ENCODE measurements at regions not wholly inside any gene's neighbourhood (a gene's known extent, or its start where the extent isn't known, plus 50 kb on each side); places are given as distances from the start of the nearest gene placed in this dataset.
"Not testable (repeated sequence)": the region's sequence is repeated elsewhere in the genome, so short reads cannot be mapped to it uniquely, and the experiment has no call there.

DNA sequence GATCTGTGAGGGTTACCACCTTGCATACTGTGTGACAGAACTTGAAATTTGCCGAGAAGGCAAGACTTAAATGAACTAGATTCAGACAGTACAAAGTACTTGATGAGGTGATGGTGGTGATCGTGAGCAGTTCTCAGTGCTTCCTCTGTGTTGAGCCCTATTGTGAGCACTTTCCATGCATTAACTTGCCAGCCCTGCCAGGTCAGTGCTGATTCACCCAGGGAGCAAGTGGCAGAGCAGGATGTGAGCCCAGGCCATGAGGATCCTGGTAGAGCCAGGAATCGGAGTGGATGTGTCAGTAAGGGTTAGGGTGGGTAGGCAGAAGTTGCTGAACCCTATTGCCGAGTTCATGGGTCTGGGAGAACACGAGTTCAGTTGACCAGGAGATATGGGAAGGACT lies 4545.7 kb upstream of the TPTE start:
- H3K4me1 Mint-ChIP-seq; intact Hi-C loops (cut with micrococcal nuclease); H3K79me2 ChIP-seq (ENCODE audit: insufficient read depth, low read length); H3K4me2 ChIP-seq (replicated peaks; ENCODE audit: extremely low read depth, low read length, poor library complexity, severe bottlenecking); H3K36me3 Mint-ChIP-seq; H3K27me3 ChIP-seq (ENCODE audit: control insufficient read depth in 2 of 2, insufficient read depth in 2 of 2, low read length in 2 of 2); H3K27ac ChIP-seq (ENCODE audit: low read depth in 1 of 2, low read length in 2 of 2); DNase-seq; H3K36me3 ChIP-seq (replicated peaks in 1 of 2; ENCODE audit: control insufficient read depth in 1 of 2, insufficient read depth in 2 of 2, low read length in 2 of 2); H3K4me3 ChIP-seq (replicated peaks in 1 of 3; ENCODE audit: low read depth in 2 of 3, low read length in 3 of 3); H2AFZ ChIP-seq (ENCODE audit: insufficient read depth, low read depth, low read length, poor library complexity, severe bottlenecking); H3K27me3 Mint-ChIP-seq (ENCODE audit: low read depth in 3 of 3); H3K9me3 ChIP-seq (replicated peaks in 1 of 2; ENCODE audit: control insufficient read depth in 1 of 2, insufficient read depth in 1 of 2, low read length in 2 of 2); H3K9ac ChIP-seq (ENCODE audit: insufficient read depth, low read length, poor library complexity, severe bottlenecking); H3K4me3 Mint-ChIP-seq; H3K4me1 ChIP-seq (ENCODE audit: control insufficient read depth in 1 of 2, insufficient read depth in 2 of 2, low read length in 2 of 2); H4K20me1 ChIP-seq (ENCODE audit: insufficient read depth, low read length); H3K9me3 Mint-ChIP-seq; H3K27ac Mint-ChIP-seq: not testable (repeated sequence)
- WGBS (ENCODE audit: insufficient coverage): no CpG with 5 or more reads among the region's 5 CpGs

DNA sequence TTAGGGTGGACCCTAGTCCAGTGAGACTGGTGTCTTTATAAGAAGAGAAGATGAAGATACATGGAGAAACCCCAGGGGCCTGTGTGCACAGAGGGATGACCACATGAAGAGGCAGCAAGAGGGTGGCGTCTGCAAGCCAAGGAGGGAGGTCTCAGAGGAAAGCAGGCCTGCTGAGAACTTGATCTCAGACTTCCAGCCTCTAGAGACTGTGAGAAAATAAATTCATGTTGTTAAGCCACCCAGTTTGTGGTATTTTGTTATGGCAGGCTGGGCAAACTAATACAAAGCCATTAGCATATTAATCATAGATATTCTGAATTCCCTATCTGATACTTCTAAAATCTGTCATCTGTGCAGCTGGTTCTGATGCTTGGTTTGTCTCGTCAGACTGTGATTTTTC lies 4523.8 kb upstream of the TPTE start:
- H3K27me3 ChIP-seq (ENCODE audit: control insufficient read depth in 2 of 2, insufficient read depth in 2 of 2, low read length in 2 of 2); H3K27me3 Mint-ChIP-seq (ENCODE audit: low read depth in 3 of 3); H3K79me2 ChIP-seq (ENCODE audit: insufficient read depth, low read length); H3K9me3 ChIP-seq (replicated peaks in 1 of 2; ENCODE audit: control insufficient read depth in 1 of 2, insufficient read depth in 1 of 2, low read length in 2 of 2); H4K20me1 ChIP-seq (ENCODE audit: insufficient read depth, low read length); intact Hi-C loops (cut with micrococcal nuclease); H3K9ac ChIP-seq (ENCODE audit: insufficient read depth, low read length, poor library complexity, severe bottlenecking); H3K36me3 Mint-ChIP-seq; H3K4me1 Mint-ChIP-seq; H3K36me3 ChIP-seq (replicated peaks in 1 of 2; ENCODE audit: control insufficient read depth in 1 of 2, insufficient read depth in 2 of 2, low read length in 2 of 2); H3K4me1 ChIP-seq (ENCODE audit: control insufficient read depth in 1 of 2, insufficient read depth in 2 of 2, low read length in 2 of 2); H3K4me2 ChIP-seq (replicated peaks; ENCODE audit: extremely low read depth, low read length, poor library complexity, severe bottlenecking); H3K9me3 Mint-ChIP-seq; H3K27ac ChIP-seq (ENCODE audit: low read depth in 1 of 2, low read length in 2 of 2); H3K4me3 Mint-ChIP-seq; DNase-seq; H3K27ac Mint-ChIP-seq; H3K4me3 ChIP-seq (replicated peaks in 1 of 3; ENCODE audit: low read depth in 2 of 3, low read length in 3 of 3); H2AFZ ChIP-seq (ENCODE audit: insufficient read depth, low read depth, low read length, poor library complexity, severe bottlenecking): not testable (repeated sequence)
- no CpG with 5 or more reads among the region's 2 CpGs for WGBS (ENCODE audit: insufficient coverage)

GRCh38 chr21:6015422-6016057 lies 4505.8 kb upstream of the TPTE start:
- H3K36me3 ChIP-seq (replicated peaks in 1 of 2; ENCODE audit: control insufficient read depth in 1 of 2, insufficient read depth in 2 of 2, low read length in 2 of 2); intact Hi-C loops (cut with micrococcal nuclease); DNase-seq; H3K27me3 ChIP-seq (ENCODE audit: control insufficient read depth in 2 of 2, insufficient read depth in 2 of 2, low read length in 2 of 2); H3K4me3 ChIP-seq (replicated peaks in 1 of 3; ENCODE audit: low read depth in 2 of 3, low read length in 3 of 3); H3K9me3 ChIP-seq (replicated peaks in 1 of 2; ENCODE audit: control insufficient read depth in 1 of 2, insufficient read depth in 1 of 2, low read length in 2 of 2); H3K4me1 Mint-ChIP-seq; H3K79me2 ChIP-seq (ENCODE audit: insufficient read depth, low read length); H4K20me1 ChIP-seq (ENCODE audit: insufficient read depth, low read length); H3K9me3 Mint-ChIP-seq; H2AFZ ChIP-seq (ENCODE audit: insufficient read depth, low read depth, low read length, poor library complexity, severe bottlenecking); H3K4me3 Mint-ChIP-seq; H3K27ac ChIP-seq (ENCODE audit: low read depth in 1 of 2, low read length in 2 of 2); H3K4me2 ChIP-seq (replicated peaks; ENCODE audit: extremely low read depth, low read length, poor library complexity, severe bottlenecking); H3K27ac Mint-ChIP-seq; H3K9ac ChIP-seq (ENCODE audit: insufficient read depth, low read length, poor library complexity, severe bottlenecking); H3K4me1 ChIP-seq (ENCODE audit: control insufficient read depth in 1 of 2, insufficient read depth in 2 of 2, low read length in 2 of 2); H3K36me3 Mint-ChIP-seq; H3K27me3 Mint-ChIP-seq (ENCODE audit: low read depth in 3 of 3): not testable (repeated sequence)
- WGBS (ENCODE audit: insufficient coverage): no CpG with 5 or more reads among the region's 7 CpGs

- H3K27ac Mint-ChIP-seq; DNase-seq; H3K4me2 ChIP-seq (replicated peaks; ENCODE audit: extremely low read depth, low read length, poor library complexity, severe bottlenecking); H3K36me3 Mint-ChIP-seq; H3K4me1 Mint-ChIP-seq; H3K4me3 Mint-ChIP-seq; H4K20me1 ChIP-seq (ENCODE audit: insufficient read depth, low read length); H3K9me3 ChIP-seq (replicated peaks in 1 of 2; ENCODE audit: control insufficient read depth in 1 of 2, insufficient read depth in 1 of 2, low read length in 2 of 2); H2AFZ ChIP-seq (ENCODE audit: insufficient read depth, low read depth, low read length, poor library complexity, severe bottlenecking); H3K4me1 ChIP-seq (ENCODE audit: control insufficient read depth in 1 of 2, insufficient read depth in 2 of 2, low read length in 2 of 2); H3K79me2 ChIP-seq (ENCODE audit: insufficient read depth, low read length); H3K36me3 ChIP-seq (replicated peaks in 1 of 2; ENCODE audit: control insufficient read depth in 1 of 2, insufficient read depth in 2 of 2, low read length in 2 of 2); H3K9ac ChIP-seq (ENCODE audit: insufficient read depth, low read length, poor library complexity, severe bottlenecking); H3K9me3 Mint-ChIP-seq; H3K27ac ChIP-seq (ENCODE audit: low read depth in 1 of 2, low read length in 2 of 2); H3K27me3 ChIP-seq (ENCODE audit: control insufficient read depth in 2 of 2, insufficient read depth in 2 of 2, low read length in 2 of 2); H3K4me3 ChIP-seq (replicated peaks in 1 of 3; ENCODE audit: low read depth in 2 of 3, low read length in 3 of 3); H3K27me3 Mint-ChIP-seq (ENCODE audit: low read depth in 3 of 3); intact Hi-C loops (cut with micrococcal nuclease): not testable (repeated sequence)
- no CpG with 5 or more reads among the region's 5 CpGs for WGBS (ENCODE audit: insufficient coverage)
These were observed 4500.9 kb upstream of the TPTE start for GRCh38 chr21:6020460-6020859.
